Tibial nerve (tissue), 4 donors: ENCODE measurements at regions not wholly inside any gene's neighbourhood (a gene's known extent, or its start where the extent isn't known, plus 50 kb on each side); places are given as distances from the start of the nearest gene placed in this dataset.
"Not testable (repeated sequence)": the region's sequence is repeated elsewhere in the genome, so short reads cannot be mapped to it uniquely, and the experiment has no call there.

Source experiments
- DNase-seq, 2 donors: peaks; one replicate each; pipeline ENCODE4 v3.0.0-alpha.2; 2019; ENCODE audit warnings: low spot score in 2 of 2
- H3K27ac ChIP-seq, 4 donors: fragments of 200-600 bp; sonication (generic) in 3 of 4; one replicate each; pipeline ENCODE4 v1.5.1; 2017 to 2019; ENCODE audit warnings: mild to moderate bottlenecking in 1 of 4
- H3K27me3 ChIP-seq, 2 donors: fragments of 200-600 bp; sonication (generic) in 1 of 2; one replicate each; pipeline versions ENCODE4 v1.5.1 to v1.6.0; 2017 to 2019
- H3K36me3 ChIP-seq, 3 donors: fragments of 200-600 bp; sonication (generic); one replicate each; pipeline ENCODE4 v1.5.1; 2018 to 2019
- H3K4me1 ChIP-seq, 4 donors: fragments of 200-600 bp; sonication (generic) in 3 of 4; one replicate each; pipeline ENCODE4 v1.5.1; 2017 to 2019
- H3K4me3 ChIP-seq, 4 donors: fragments of 200-600 bp; sonication (generic) in 3 of 4; one replicate each; pipeline ENCODE4 v1.5.1; 2017 to 2019; ENCODE audit warnings: mild to moderate bottlenecking in 1 of 4, moderate library complexity in 1 of 4
- H3K9me3 ChIP-seq, 4 donors: fragments of 200-600 bp; sonication (generic) in 3 of 4; one replicate each; pipeline ENCODE4 v1.5.1; 2017 to 2019
- CTCF ChIP-seq, 5 experiments: fragments of 200-600 bp in 3 of 5; fragments of 450-650 bp in 2 of 5; sonication (generic) in 3 of 5; IDR thresholded peaks; one replicate each; pipeline ENCODE4 v1.5.1; 2016 to 2019; ENCODE audit warnings: antibody characterized with exemption in 5 of 5, mild to moderate bottlenecking in 3 of 5, moderate library complexity in 2 of 5
- EP300 ChIP-seq, 2 donors: sonication (generic); formaldehyde crosslinking; IDR thresholded peaks; one replicate each; pipeline ENCODE4 v1.6.1; 2017; ENCODE audit warnings: antibody characterized with exemption in 2 of 2, mild to moderate bottlenecking in 1 of 2
- POLR2A ChIP-seq, 2 donors: fragments of 450-650 bp; IDR thresholded peaks; one replicate each; pipeline ENCODE4 v1.6.1; 2017; ENCODE audit warnings: antibody characterized with exemption in 2 of 2, mild to moderate bottlenecking in 2 of 2, moderate library complexity in 2 of 2
- WGBS, 2 donors: methylation state at CpG; one replicate each; pipeline ENCODE4 v1.1.5; 2018; 5-methylcytosine and 5-hydroxymethylcytosine counted together

GRCh38 chr3:152213203-152213602 lies 55.5 kb upstream of the MBNL1 start:
- H3K27me3 ChIP-seq = no peaks in the 10 kb centered on the region
- H3K4me1 ChIP-seq = peaks cover 0 to 5% (median 0%) of the 10 kb centered on the region in 4 donors
- H3K4me3 ChIP-seq = no peak overlapping the region
- H3K9me3 ChIP-seq = no peaks in the 10 kb centered on the region
- TF ChIP-seq EP300 (IDR thresholded peaks at IDR 0.05) = peak in 1 of 2 donors; percentile 19
- TF ChIP-seq POLR2A (IDR thresholded peaks at IDR 0.05) = no peak
- no peaks in the 10 kb centered on the region for H3K36me3 ChIP-seq
- no peak for DNase-seq
- H3K27ac ChIP-seq = peak overlapping the region in 1 of 4 donors; percentile 23

- Histone ChIP-seq H3K27me3 (no peaks in the 10 kb centered on the region), H3K27ac (peak overlapping the region in 1 of 4 donors; percentile 23), H3K4me3 (no peak overlapping the region), H3K9me3 (no peaks in the 10 kb centered on the region), H3K36me3 (no peaks in the 10 kb centered on the region), H3K4me1 (peaks cover 0 to 9% (median 4%) of the 10 kb centered on the region in 4 donors)
- DNase-seq = no peak
- 74 to 85% methylated on average over 1 of the region's 1 CpG for WGBS, 2 donors
- TF ChIP-seq EP300 (IDR thresholded peaks at IDR 0.05) = no peak
These were observed 54.8 kb upstream of the MBNL1 start for GRCh38 chr3:152213938-152214337.

GRCh38 chr3:152216960-152217865 lies 51.5 kb upstream of the MBNL1 start:
- H3K9me3 ChIP-seq, H3K27me3 ChIP-seq, H3K27ac ChIP-seq, H3K4me3 ChIP-seq, DNase-seq, H3K36me3 ChIP-seq: not testable (repeated sequence)
- peaks cover 0 to 29% (median 12%) of the 10 kb centered on the region in 4 donors for H3K4me1 ChIP-seq
- 96% methylated on average over 19 to 28 of the region's 34 CpGs for WGBS, 2 donors

- Histone ChIP-seq H3K4me1 (peaks cover 0 to 32% (median 12%) of the 10 kb centered on the region in 4 donors), H3K27ac (no peak overlapping the region), H3K27me3 (no peaks in the 10 kb centered on the region), H3K36me3 (no peaks in the 10 kb centered on the region), H3K4me3 (no peak overlapping the region), H3K9me3 (no peaks in the 10 kb centered on the region)
- WGBS, 2 donors = 67 to 72% methylated on average over 1 of the region's 1 CpG
- DNase-seq = no peak
- TF ChIP-seq CTCF (IDR thresholded peaks at IDR 0.05) (no peak), POLR2A (IDR thresholded peaks at IDR 0.05) (no peak), EP300 (IDR thresholded peaks at IDR 0.05) (no peak)
These were observed 50.1 kb upstream of the MBNL1 start for GRCh38 chr3:152218602-152219001.
